NCI-H526 treated with DMSO at 0.1 percent for 48 hours (cell line): ENCODE measurements at regions not wholly inside any gene's neighbourhood (a gene's known extent, or its start where the extent isn't known, plus 50 kb on each side); places are given as distances from the start of the nearest gene placed in this dataset.

Experiments
- DNase-seq: peaks from one replicate; lab custom pipeline; 2025; lab: John Stamatoyannopoulos, UW

- DNase-seq = no peak
Measured at GRCh38 chr5:58069016-58069705, 390.7 kb downstream of the PLK2 start.

GRCh38 chr5:58066557-58066956 lies 393.3 kb downstream of the PLK2 start:
- no peak for DNase-seq

DNA sequence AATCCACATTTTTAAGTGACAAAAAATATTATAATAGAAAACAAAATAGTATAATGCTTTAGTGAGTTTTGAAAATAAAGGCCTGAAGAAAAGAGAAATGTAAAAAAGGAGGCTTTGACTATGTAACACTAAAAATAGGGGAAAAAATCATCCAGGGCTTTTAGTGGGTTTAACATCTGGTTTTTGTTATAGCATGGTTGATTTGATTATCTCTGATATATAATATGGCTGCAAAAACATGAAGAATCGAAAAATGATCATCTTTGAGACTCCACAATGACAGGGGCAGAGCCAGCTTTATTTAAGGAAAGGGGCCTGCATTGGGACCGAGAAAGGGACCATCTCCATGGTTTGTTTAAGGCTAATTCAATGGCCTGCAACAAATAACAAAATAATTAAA lies 393.8 kb downstream of the PLK2 start:
- no peak for DNase-seq

- DNase-seq = no peak
Measured at GRCh38 chr5:58064801-58065200, 395.1 kb downstream of the PLK2 start.

GRCh38 chr5:58060996-58061395 lies 398.9 kb downstream of the PLK2 start:
- no peak for DNase-seq

DNA sequence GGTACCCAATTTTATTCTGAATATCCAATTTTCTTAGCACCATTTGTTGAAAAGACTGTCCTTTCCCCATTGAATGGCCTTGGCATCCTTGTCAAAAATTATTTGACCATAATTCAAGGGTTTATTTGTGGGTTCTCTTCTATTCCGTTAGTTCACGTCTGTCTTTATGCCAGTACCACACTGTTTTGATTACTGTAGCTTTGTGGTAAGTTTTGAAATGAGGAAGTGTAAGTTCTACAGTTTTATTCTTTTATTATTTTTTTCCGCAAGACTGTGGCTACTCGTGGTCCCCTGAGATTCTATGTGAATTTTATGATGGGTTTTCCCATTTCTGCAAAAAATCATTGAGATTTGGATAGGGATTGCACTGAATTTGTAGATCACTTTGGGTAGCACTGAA lies 402.6 kb downstream of the PLK2 start:
- no peak for DNase-seq

DNA sequence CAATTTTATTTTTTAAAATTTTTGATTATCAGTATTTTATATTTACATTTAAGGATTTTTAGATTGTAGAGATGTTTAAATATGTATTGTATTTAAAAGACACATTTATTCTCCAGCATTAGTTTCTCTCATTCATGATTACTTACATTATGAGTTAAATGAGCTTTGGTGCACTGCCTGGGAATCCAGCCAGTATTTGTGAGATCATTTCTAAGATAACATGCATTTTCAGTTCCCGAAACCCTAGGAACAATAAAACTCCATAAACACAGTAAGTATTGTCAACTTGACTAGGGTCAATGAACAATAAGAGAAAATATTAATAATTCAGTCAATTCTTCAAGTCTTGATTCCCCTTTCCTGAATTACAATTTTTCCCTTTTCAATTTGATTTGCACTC lies 403.3 kb downstream of the PLK2 start:
- DNase-seq = no peak

GRCh38 chr5:58054018-58054417 lies 405.9 kb downstream of the PLK2 start:
- no peak for DNase-seq

DNA sequence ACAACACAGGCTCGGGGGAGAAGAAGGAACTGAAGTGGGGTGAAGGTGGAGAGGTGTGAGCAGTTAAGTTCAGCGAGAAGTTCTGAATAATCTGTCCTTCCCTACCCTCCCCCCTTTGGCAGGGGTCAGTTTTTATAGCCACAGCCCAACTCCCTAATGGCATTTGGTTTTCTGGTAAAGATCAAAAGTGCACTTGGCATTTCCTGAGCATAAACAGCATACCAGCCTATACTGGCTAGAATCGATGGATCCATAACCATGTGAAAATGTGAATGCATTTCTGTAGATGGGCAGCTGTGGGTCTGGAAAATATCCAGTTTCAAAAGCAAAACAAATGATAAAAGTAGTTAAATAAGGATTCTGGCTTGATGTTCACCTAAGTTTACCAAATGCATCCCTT lies 410.9 kb downstream of the PLK2 start:
- no peak for DNase-seq

GRCh38 chr5:58048185-58048925 lies 411.5 kb downstream of the PLK2 start:
- no peak for DNase-seq

DNA sequence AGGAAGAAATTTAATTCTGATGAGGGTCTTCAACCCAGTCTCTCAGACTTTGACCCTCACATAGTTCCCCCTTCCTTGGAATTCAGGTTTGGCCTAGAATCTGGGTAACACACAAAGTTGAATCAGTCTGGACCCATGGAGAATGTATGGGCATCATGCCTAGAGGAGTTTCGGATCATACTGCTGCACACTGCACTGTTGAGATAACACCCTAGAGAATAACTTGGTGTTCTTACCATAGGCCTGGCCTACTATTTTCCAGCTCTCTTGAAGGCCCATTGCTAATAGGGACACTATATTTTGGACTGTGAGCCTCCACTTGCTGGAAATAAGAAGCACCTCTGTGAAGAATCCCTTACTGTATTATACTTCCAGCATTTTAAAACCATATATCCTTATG lies 413.5 kb downstream of the PLK2 start:
- DNase-seq = no peak

GRCh38 chr5:58044166-58044565 lies 415.7 kb downstream of the PLK2 start:
- no peak for DNase-seq

DNA sequence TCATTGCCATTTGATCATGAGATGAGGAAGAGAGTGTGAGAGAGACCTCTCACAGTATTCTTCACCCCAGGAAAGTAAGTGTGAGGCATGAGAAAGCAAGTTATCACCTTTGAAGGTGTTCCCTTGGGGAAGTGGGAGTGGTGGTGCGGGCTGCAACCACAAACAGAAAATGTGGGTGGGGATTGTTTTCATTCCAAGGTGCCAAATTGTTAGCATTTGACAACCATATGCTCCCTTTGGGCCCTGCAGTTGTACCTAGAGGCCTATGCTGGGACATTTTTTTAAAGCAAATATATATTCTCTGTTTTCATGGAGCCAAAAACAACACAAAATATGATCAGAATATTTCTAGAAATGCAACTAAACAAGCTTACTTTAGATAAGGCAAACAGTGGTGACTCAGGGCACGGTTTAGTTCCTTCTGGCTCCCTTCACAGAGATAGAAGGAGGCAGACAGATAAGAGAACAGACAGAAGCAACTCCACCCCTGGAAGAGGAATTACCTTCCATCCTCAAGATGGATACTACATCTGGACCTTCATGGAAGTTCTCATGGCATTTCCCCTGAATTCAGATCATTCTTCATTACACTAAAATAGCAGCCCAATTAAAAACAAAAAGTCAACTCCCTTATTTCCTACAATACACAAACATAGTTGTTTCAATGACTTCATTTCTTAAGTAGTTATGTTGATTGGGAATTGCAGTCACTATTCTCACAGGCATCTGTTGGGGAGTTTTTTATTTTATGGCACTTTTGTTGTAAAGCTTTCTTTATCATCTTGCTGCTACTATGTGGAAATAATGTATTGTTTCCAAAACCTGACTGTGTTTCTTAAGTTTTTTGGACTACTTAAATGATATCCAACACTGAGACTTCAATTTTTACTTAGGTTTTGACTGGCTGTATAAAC lies 416.6 kb downstream of the PLK2 start:
- DNase-seq = no peak

GRCh38 chr5:58041884-58042283 lies 418.0 kb downstream of the PLK2 start:
- DNase-seq = no peak

- DNase-seq = no peak
Measured at GRCh38 chr5:58040846-58041245, 419.0 kb downstream of the PLK2 start.

GRCh38 chr5:58040044-58040443 lies 419.8 kb downstream of the PLK2 start:
- DNase-seq = no peak

DNA sequence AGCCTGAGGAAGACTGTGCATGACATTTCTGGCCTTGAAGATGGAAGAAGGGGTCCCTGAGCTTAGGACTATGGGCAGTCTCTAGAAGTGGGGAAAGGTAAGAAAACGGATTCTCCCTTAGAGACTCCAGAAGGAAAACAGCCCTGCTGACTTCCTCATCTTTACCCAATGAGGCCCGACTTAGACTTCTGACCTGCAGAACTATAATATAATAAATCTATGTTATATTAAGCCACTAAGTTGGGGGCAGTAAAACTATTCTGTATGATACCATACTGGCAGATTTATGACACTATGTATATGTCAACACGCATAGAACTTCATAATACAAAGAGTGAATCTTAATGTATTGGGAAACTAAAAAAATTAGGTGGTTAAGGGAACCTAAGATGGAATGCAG lies 422.0 kb downstream of the PLK2 start:
- DNase-seq = no peak

- DNase-seq = no peak
Measured at GRCh38 chr5:58025809-58026208, 434.1 kb downstream of the PLK2 start.

DNA sequence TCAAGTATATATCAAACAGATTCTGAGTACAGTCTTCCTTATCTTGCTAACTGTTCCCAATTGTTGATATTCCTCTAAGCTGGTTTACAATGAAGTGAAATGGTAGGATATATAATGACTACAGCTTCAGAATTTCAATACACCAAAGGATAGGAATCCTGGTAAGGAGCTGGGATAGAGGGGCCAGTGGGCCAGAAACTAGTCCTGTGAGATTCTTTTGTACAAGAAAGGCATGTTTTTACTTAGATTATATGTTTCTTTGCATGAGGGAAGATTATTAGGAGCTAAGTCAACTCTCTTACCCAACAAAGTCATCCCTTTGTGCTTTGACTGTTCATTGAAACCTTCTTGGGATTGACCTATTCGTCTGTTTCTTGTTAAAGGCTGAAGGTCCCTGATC lies 435.7 kb downstream of the PLK2 start:
- DNase-seq = no peak

- DNase-seq = no peak
Measured at GRCh38 chr5:58022055-58022454, 437.8 kb downstream of the PLK2 start.

DNA sequence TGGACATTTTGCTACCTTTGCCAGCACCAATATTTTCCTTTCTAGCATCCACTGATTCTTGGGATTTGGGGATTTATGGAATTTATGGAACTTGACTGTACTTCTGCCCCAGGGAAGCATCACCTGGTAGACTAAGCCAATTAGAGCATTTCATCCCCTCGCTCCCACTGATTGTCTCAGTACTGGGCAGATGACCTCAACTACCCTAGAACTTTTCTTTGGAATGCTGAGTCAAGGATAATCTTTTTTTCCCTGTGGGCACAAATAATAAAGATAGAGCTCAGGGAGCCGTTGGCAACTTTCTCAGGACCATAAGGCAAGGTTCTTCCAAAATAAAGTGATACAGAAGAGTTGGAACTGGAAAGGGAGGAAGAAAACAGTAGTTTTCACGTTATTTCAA lies 438.4 kb downstream of the PLK2 start:
- no peak for DNase-seq

- no peak for DNase-seq
Measured at GRCh38 chr5:58019614-58020013, 440.3 kb downstream of the PLK2 start.

GRCh38 chr5:58018016-58018415 lies 441.9 kb downstream of the PLK2 start:
- no peak for DNase-seq
